ENCODE measurements at regions not wholly inside any gene's neighbourhood (a gene's known extent, or its start where the extent isn't known, plus 50 kb on each side); places are given as distances from the start of the nearest gene placed in this dataset.

DNA sequence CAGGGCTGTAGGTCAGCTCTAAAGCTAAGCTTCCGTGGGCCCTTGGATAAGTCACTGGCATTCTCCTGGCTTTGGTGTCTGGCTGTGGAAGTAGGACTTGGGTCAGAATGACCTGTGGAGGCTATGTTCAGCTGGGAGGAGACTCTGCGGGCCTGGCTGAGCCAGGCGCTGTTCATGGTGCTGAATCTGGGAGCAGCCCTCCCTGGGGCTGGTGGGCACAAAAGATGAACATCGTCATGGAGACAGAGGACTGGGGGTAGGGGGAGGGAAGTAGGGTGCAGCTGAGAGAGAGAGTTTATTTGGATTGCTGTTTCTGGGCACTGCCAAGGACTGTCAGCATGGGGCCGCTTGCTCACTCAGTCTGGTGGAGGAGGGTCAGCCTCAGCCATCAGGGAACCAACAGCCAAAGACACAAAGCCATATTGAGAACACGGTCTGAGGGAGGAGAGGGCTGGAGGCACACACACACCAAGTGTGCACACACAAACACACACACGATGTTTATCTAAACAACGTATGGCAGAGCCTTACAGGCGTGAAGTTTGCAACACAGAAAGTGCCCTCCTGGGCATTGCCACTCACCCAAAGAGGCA is 120.7 kb upstream of the LINGO1 start:
- H3K27ac ChIP-seq (ENCODE audit: extremely low read depth, low read depth, low read length) = no peak overlapping the region
- H3K9me3 ChIP-seq (ENCODE audit: control insufficient read depth, insufficient read depth, low read depth, low read length) = no peaks in the 10 kb centered on the region
- ChIA-PET CTCF (no interaction called here), POLR2A (no interaction called here)
- H3K36me3 ChIP-seq (ENCODE audit: control insufficient read depth in 2 of 2, insufficient read depth in 1 of 2, low read length in 2 of 2) = no peaks in the 10 kb centered on the region
- no peak overlapping the region for H3K4me3 ChIP-seq (ENCODE audit: low read depth, low read length)
- no peaks in the 10 kb centered on the region for H3K4me1 ChIP-seq (ENCODE audit: control insufficient read depth, insufficient read depth, low read length)
- TF ChIP-seq ZEB2 (tag by site-specific recombination; IDR thresholded peaks at IDR 0.05) (no peak), ZNF324 (tag by site-specific recombination; IDR thresholded peaks at IDR 0.05) (no peak), HOXC10 (CRISPR knock-in tag; IDR thresholded peaks at IDR 0.05) (0 out of 2 replicates have a peak, but pooled peaks have one; percentile 32), PRDM2 (tag by site-specific recombination; IDR thresholded peaks at IDR 0.05; ENCODE audit: borderline replicate concordance) (no peak), ZNF266 (tag by site-specific recombination; IDR thresholded peaks at IDR 0.05; ENCODE audit: low read depth) (no peak), ZNF211 (tag by site-specific recombination; IDR thresholded peaks at IDR 0.05; ENCODE audit: low read depth) (no peak), ZNF423 (tag by site-specific recombination; IDR thresholded peaks at IDR 0.05) (no peak), KLF8 (tag by site-specific recombination; IDR thresholded peaks at IDR 0.05) (no peak), ZNF843 (tag by site-specific recombination; IDR thresholded peaks at IDR 0.05) (no peak), ZNF837 (tag by site-specific recombination; IDR thresholded peaks at IDR 0.05) (no peak), ZNF580 (tag by site-specific recombination; IDR thresholded peaks at IDR 0.05) (no peak), REST (tag by site-specific recombination; IDR thresholded peaks at IDR 0.05) (peak; percentile 92), ZNF146 (tag by site-specific recombination; IDR thresholded peaks at IDR 0.05) (no peak), ZNF138 (tag by site-specific recombination; IDR thresholded peaks at IDR 0.05; ENCODE audit: borderline replicate concordance) (no peak), ZNF416 (tag by site-specific recombination; IDR thresholded peaks at IDR 0.05) (no peak), ZBTB10 (tag by site-specific recombination; IDR thresholded peaks at IDR 0.05) (no peak), ZNF544 (tag by site-specific recombination; IDR thresholded peaks at IDR 0.05) (no peak), ZNF350 (tag by site-specific recombination; IDR thresholded peaks at IDR 0.05) (no peak)
- TF ChIP-seq, protein P1, sequence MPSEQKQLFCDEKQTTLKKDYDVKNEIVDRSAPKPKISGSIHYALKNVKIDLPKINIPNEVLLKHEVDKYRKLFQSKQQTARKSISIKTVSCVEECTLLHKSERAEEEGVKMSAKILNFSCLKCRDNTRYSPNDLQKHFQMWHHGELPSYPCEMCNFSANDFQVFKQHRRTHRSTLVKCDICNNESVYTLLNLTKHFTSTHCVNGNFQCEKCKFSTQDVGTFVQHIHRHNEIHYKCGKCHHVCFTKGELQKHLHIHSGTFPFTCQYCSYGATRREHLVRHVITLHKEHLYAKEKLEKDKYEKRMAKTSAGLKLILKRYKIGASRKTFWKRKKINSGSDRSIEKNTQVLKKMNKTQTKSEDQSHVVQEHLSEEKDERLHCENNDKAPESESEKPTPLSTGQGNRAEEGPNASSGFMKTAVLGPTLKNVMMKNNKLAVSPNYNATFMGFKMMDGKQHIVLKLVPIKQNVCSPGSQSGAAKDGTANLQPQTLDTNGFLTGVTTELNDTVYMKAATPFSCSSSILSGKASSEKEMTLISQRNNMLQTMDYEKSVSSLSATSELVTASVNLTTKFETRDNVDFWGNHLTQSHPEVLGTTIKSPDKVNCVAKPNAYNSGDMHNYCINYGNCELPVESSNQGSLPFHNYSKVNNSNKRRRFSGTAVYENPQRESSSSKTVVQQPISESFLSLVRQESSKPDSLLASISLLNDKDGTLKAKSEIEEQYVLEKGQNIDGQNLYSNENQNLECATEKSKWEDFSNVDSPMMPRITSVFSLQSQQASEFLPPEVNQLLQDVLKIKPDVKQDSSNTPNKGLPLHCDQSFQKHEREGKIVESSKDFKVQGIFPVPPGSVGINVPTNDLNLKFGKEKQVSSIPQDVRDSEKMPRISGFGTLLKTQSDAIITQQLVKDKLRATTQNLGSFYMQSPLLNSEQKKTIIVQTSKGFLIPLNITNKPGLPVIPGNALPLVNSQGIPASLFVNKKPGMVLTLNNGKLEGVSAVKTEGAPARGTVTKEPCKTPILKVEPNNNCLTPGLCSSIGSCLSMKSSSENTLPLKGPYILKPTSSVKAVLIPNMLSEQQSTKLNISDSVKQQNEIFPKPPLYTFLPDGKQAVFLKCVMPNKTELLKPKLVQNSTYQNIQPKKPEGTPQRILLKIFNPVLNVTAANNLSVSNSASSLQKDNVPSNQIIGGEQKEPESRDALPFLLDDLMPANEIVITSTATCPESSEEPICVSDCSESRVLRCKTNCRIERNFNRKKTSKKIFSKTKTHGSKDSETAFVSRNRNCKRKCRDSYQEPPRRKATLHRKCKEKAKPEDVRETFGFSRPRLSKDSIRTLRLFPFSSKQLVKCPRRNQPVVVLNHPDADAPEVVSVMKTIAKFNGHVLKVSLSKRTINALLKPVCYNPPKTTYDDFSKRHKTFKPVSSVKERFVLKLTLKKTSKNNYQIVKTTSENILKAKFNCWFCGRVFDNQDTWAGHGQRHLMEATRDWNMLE (tag by site-specific recombination; conservative IDR thresholded peaks at IDR 0.05; ENCODE audit: low read depth) = no peak

All from HEK293 (cell line).